Renal cortical epithelial cell (primary cell): ENCODE measurements at regions not wholly inside any gene's neighbourhood (a gene's known extent, or its start where the extent isn't known, plus 50 kb on each side); places are given as distances from the start of the nearest gene placed in this dataset.
A peak's percentile ranks its signal among the peaks of the same experiment; 100 is the strongest.
"Not testable (repeated sequence)": the region's sequence is repeated elsewhere in the genome, so short reads cannot be mapped to it uniquely, and the experiment has no call there.

Source experiments
- DNase-seq: peaks from one replicate; pipeline ENCODE4 v3.0.0-alpha.2; 2011; ENCODE audit warnings: low read depth

GRCh38 chr7:112937651-112938415, 147.6 kb upstream of the TMEM168 start:
- peak; percentile 22 for DNase-seq

- no peak for DNase-seq
Measured at GRCh38 chr7:112933598-112933997, 143.4 kb upstream of the TMEM168 start.

- DNase-seq = peak; percentile 90
Measured at GRCh38 chr7:112930787-112931186, 140.6 kb upstream of the TMEM168 start.

- no peak for DNase-seq
Measured at GRCh38 chr7:112929421-112929820, 139.2 kb upstream of the TMEM168 start.

- no peak for DNase-seq
Measured at GRCh38 chr7:112926018-112926417, 135.8 kb upstream of the TMEM168 start.

GRCh38 chr7:112922546-112922945, 132.4 kb upstream of the TMEM168 start:
- not testable (repeated sequence) for DNase-seq

- DNase-seq = not testable (repeated sequence)
Measured at GRCh38 chr7:112916431-112916830, 126.2 kb upstream of the TMEM168 start.

- peak; percentile 34 for DNase-seq
Measured at GRCh38 chr7:112908086-112908485, 117.9 kb upstream of the TMEM168 start.

GRCh38 chr7:112907658-112908057, 117.5 kb upstream of the TMEM168 start:
- DNase-seq = no peak

- DNase-seq = no peak
Measured at GRCh38 chr7:112905950-112906349, 115.8 kb upstream of the TMEM168 start.

GRCh38 chr7:112905413-112905812, 115.2 kb upstream of the TMEM168 start:
- DNase-seq = no peak

GRCh38 chr7:112898432-112899290, 108.5 kb upstream of the TMEM168 start:
- DNase-seq = peak; percentile 63

- no peak for DNase-seq
Measured at GRCh38 chr7:112897839-112898431, 107.7 kb upstream of the TMEM168 start.

GRCh38 chr7:112896026-112896601, 105.9 kb upstream of the TMEM168 start:
- DNase-seq = no peak

GRCh38 chr7:112892263-112892662, 102.1 kb upstream of the TMEM168 start:
- DNase-seq = peak; percentile 14

GRCh38 chr7:112891698-112892097, 101.5 kb upstream of the TMEM168 start:
- DNase-seq = no peak

GRCh38 chr7:112889834-112890438, 99.7 kb upstream of the TMEM168 start:
- no peak for DNase-seq

GRCh38 chr7:112889268-112889667, 99.1 kb upstream of the TMEM168 start:
- no peak for DNase-seq

- no peak for DNase-seq
Measured at GRCh38 chr7:112888781-112889180, 98.6 kb upstream of the TMEM168 start.

- no peak for DNase-seq
Measured at GRCh38 chr7:112887976-112888375, 97.8 kb upstream of the TMEM168 start.

GRCh38 chr7:112887337-112887736, 97.1 kb upstream of the TMEM168 start:
- DNase-seq = no peak

- no peak for DNase-seq
Measured at GRCh38 chr7:112886208-112886607, 96.0 kb upstream of the TMEM168 start.
